ENCODE measurements at regions not wholly inside any gene's neighbourhood (a gene's known extent, or its start where the extent isn't known, plus 50 kb on each side); places are given as distances from the start of the nearest gene placed in this dataset.

GRCh38 chr1:234551032-234551378, 59.0 kb downstream of the IRF2BP2 start:
- DNase-seq (ENCODE audit: low read depth, low spot score) = no peak
- TF ChIP-seq, protein P1, sequence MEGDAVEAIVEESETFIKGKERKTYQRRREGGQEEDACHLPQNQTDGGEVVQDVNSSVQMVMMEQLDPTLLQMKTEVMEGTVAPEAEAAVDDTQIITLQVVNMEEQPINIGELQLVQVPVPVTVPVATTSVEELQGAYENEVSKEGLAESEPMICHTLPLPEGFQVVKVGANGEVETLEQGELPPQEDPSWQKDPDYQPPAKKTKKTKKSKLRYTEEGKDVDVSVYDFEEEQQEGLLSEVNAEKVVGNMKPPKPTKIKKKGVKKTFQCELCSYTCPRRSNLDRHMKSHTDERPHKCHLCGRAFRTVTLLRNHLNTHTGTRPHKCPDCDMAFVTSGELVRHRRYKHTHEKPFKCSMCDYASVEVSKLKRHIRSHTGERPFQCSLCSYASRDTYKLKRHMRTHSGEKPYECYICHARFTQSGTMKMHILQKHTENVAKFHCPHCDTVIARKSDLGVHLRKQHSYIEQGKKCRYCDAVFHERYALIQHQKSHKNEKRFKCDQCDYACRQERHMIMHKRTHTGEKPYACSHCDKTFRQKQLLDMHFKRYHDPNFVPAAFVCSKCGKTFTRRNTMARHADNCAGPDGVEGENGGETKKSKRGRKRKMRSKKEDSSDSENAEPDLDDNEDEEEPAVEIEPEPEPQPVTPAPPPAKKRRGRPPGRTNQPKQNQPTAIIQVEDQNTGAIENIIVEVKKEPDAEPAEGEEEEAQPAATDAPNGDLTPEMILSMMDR (IDR thresholded peaks at IDR 0.05 in 2 of 3, conservative IDR thresholded peaks at IDR 0.05 in 1 of 3; ENCODE audit: borderline replicate concordance in 1 of 3, insufficient read depth in 1 of 3, low read depth in 2 of 3, low read length in 2 of 3) = no peak
- TF ChIP-seq YY1 (IDR thresholded peaks at IDR 0.05; ENCODE audit: extremely low read depth, insufficient replicate concordance, low read depth, low read length) = no peak
- TF ChIP-seq EZH2phosphoT487 (IDR thresholded peaks at IDR 0.05; ENCODE audit: borderline replicate concordance) = no peak
- no peak for TF ChIP-seq ELF1 (IDR thresholded peaks at IDR 0.05; ENCODE audit: borderline replicate concordance, low read depth)
- TF ChIP-seq SRF (IDR thresholded peaks at IDR 0.05; ENCODE audit: low read depth) = no peak
- no peak for TF ChIP-seq MAX (IDR thresholded peaks at IDR 0.05)
- no peak for TF ChIP-seq SP1 (IDR thresholded peaks at IDR 0.05; ENCODE audit: low read depth)
- TF ChIP-seq, protein P2, sequence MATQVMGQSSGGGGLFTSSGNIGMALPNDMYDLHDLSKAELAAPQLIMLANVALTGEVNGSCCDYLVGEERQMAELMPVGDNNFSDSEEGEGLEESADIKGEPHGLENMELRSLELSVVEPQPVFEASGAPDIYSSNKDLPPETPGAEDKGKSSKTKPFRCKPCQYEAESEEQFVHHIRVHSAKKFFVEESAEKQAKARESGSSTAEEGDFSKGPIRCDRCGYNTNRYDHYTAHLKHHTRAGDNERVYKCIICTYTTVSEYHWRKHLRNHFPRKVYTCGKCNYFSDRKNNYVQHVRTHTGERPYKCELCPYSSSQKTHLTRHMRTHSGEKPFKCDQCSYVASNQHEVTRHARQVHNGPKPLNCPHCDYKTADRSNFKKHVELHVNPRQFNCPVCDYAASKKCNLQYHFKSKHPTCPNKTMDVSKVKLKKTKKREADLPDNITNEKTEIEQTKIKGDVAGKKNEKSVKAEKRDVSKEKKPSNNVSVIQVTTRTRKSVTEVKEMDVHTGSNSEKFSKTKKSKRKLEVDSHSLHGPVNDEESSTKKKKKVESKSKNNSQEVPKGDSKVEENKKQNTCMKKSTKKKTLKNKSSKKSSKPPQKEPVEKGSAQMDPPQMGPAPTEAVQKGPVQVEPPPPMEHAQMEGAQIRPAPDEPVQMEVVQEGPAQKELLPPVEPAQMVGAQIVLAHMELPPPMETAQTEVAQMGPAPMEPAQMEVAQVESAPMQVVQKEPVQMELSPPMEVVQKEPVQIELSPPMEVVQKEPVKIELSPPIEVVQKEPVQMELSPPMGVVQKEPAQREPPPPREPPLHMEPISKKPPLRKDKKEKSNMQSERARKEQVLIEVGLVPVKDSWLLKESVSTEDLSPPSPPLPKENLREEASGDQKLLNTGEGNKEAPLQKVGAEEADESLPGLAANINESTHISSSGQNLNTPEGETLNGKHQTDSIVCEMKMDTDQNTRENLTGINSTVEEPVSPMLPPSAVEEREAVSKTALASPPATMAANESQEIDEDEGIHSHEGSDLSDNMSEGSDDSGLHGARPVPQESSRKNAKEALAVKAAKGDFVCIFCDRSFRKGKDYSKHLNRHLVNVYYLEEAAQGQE (IDR thresholded peaks at IDR 0.05; ENCODE audit: low read depth) = no peak
- no peak for TF ChIP-seq CEBPB (IDR thresholded peaks at IDR 0.05; ENCODE audit: low read depth)
- TF ChIP-seq ZFX (IDR thresholded peaks at IDR 0.05) = no peak
- TF ChIP-seq TCF7L2 (IDR thresholded peaks at IDR 0.05; ENCODE audit: borderline replicate concordance, extremely low read depth, insufficient read depth, insufficient read length) = no peak
- TF ChIP-seq SIN3A (IDR thresholded peaks at IDR 0.05; ENCODE audit: low read depth) = no peak
- ChIA-PET POLR2A (no interaction called here), RAD21 (ENCODE audit: low non-redundant PET in 1 of 2, low total read pairs in 2 of 2, uncharacterized antibody in 2 of 2, unreplicated experiment in 2 of 2) (no interaction called here), CTCF (no interaction called here)
- H4K20me1 ChIP-seq (ENCODE audit: insufficient read depth) = no peaks in the 10 kb centered on the region
- no peaks in the 10 kb centered on the region for H3K9me2 ChIP-seq (ENCODE audit: insufficient read depth)
- ATAC-seq = no peak
- intact Hi-C loops (cut with micrococcal nuclease) = no loop called here
- H3K36me3 ChIP-seq (ENCODE audit: control insufficient read depth in 1 of 2, insufficient read depth in 2 of 2, low read length in 2 of 2) = no peaks in the 10 kb centered on the region
- no peaks in the 10 kb centered on the region for H3K9me3 ChIP-seq (ENCODE audit: control insufficient read depth in 1 of 2, insufficient read depth in 1 of 2, low read depth in 1 of 2, low read length in 2 of 2)
- H2AFZ ChIP-seq (ENCODE audit: low read depth, low read length, poor library complexity, severe bottlenecking) = no peak overlapping the region
- H3K79me2 ChIP-seq (ENCODE audit: insufficient read depth, low read length) = no peaks in the 10 kb centered on the region
- no peak overlapping the region for H3K9ac ChIP-seq (ENCODE audit: low read length)
- H3K27me3 ChIP-seq (ENCODE audit: insufficient read depth, low read length) = no peaks in the 10 kb centered on the region
- H3K4me3 ChIP-seq (replicated peaks in 1 of 2; ENCODE audit: low read depth in 1 of 2, low read length in 2 of 2) = no peak overlapping the region
- no peak overlapping the region for H3K4me2 ChIP-seq (ENCODE audit: low read length)
- H3K4me1 ChIP-seq (ENCODE audit: control insufficient read depth in 1 of 2, insufficient read depth in 2 of 2, low read length in 2 of 2) = no peaks in the 10 kb centered on the region
- no peak overlapping the region for H3K27ac ChIP-seq (ENCODE audit: low read depth, low read length)
- BruUV-seq (replicated peaks) = no TSS peak
